ENCODE measurements at regions not wholly inside any gene's neighbourhood (a gene's known extent, or its start where the extent isn't known, plus 50 kb on each side); places are given as distances from the start of the nearest gene placed in this dataset.

- in situ Hi-C loops (cut with HindIII; ENCODE audit: low pct_ligation_motif_present, low sequenced_read_pairs) = no loop called here
Observed at GRCh38 chr1:4301007-4301406, 353.4 kb upstream of the AJAP1 start.

GRCh38 chr1:4303303-4303702 is 351.1 kb upstream of the AJAP1 start:
- H3K4me3 ChIP-seq (ENCODE audit: low read depth, low read length) = no peak overlapping the region
- H3K27ac ChIP-seq = no peak overlapping the region
- no peaks in the 10 kb centered on the region for H3K36me3 ChIP-seq (replicated peaks)
- no peak for DNase-seq
- in situ Hi-C loops (cut with HindIII; ENCODE audit: low pct_ligation_motif_present, low sequenced_read_pairs) = no loop called here
- no peaks in the 10 kb centered on the region for H3K27me3 ChIP-seq (replicated peaks)
- TF ChIP-seq CTCF (IDR thresholded peaks at IDR 0.05; ENCODE audit: low read depth, low read length, missing control alignments) = no peak

More at GRCh38 chr1:4301007-4301406, 353.4 kb upstream of the AJAP1 start:
- no peak for DNase-seq
- no peak for TF ChIP-seq CTCF (IDR thresholded peaks at IDR 0.05; ENCODE audit: low read depth, low read length, missing control alignments)
- no peaks in the 10 kb centered on the region for H3K27me3 ChIP-seq (replicated peaks)
- no peaks in the 10 kb centered on the region for H3K36me3 ChIP-seq (replicated peaks)
- no peak overlapping the region for H3K27ac ChIP-seq
- no peak overlapping the region for H3K4me3 ChIP-seq (ENCODE audit: low read depth, low read length)

GRCh38 chr1:4305526-4306301 is 348.7 kb upstream of the AJAP1 start:
- in situ Hi-C loops (cut with HindIII; ENCODE audit: low pct_ligation_motif_present, low sequenced_read_pairs) = no loop called here

GRCh38 chr1:4306559-4307467 is 347.6 kb upstream of the AJAP1 start:
- Histone ChIP-seq H3K4me3 (ENCODE audit: low read depth, low read length) (no peak overlapping the region), H3K27ac (no peak overlapping the region), H3K36me3 (replicated peaks) (no peaks in the 10 kb centered on the region), H3K27me3 (replicated peaks) (no peaks in the 10 kb centered on the region)
- in situ Hi-C loops (cut with HindIII; ENCODE audit: low pct_ligation_motif_present, low sequenced_read_pairs) = no loop called here
- no peak for TF ChIP-seq CTCF (IDR thresholded peaks at IDR 0.05; ENCODE audit: low read depth, low read length, missing control alignments)
- DNase-seq = no peak

More at GRCh38 chr1:4305526-4306301, 348.7 kb upstream of the AJAP1 start:
- Histone ChIP-seq H3K27me3 (replicated peaks) (no peaks in the 10 kb centered on the region), H3K4me3 (ENCODE audit: low read depth, low read length) (no peak overlapping the region), H3K27ac (no peak overlapping the region), H3K36me3 (replicated peaks) (no peaks in the 10 kb centered on the region)
- no peak for TF ChIP-seq CTCF (IDR thresholded peaks at IDR 0.05; ENCODE audit: low read depth, low read length, missing control alignments)
- no peak for DNase-seq

- DNase-seq = no peak
- in situ Hi-C loops (cut with HindIII; ENCODE audit: low pct_ligation_motif_present, low sequenced_read_pairs) = no loop called here
- Histone ChIP-seq H3K27me3 (replicated peaks) (no peaks in the 10 kb centered on the region), H3K27ac (no peak overlapping the region), H3K4me3 (ENCODE audit: low read depth, low read length) (no peak overlapping the region), H3K36me3 (replicated peaks) (no peaks in the 10 kb centered on the region)
- TF ChIP-seq CTCF (IDR thresholded peaks at IDR 0.05; ENCODE audit: low read depth, low read length, missing control alignments) = no peak
Observed at GRCh38 chr1:4307468-4307845, 347.0 kb upstream of the AJAP1 start.

Data from brain microvascular endothelial cell (primary cell).